ENCODE measurements at regions not wholly inside any gene's neighbourhood (a gene's known extent, or its start where the extent isn't known, plus 50 kb on each side); places are given as distances from the start of the nearest gene placed in this dataset.

DNA sequence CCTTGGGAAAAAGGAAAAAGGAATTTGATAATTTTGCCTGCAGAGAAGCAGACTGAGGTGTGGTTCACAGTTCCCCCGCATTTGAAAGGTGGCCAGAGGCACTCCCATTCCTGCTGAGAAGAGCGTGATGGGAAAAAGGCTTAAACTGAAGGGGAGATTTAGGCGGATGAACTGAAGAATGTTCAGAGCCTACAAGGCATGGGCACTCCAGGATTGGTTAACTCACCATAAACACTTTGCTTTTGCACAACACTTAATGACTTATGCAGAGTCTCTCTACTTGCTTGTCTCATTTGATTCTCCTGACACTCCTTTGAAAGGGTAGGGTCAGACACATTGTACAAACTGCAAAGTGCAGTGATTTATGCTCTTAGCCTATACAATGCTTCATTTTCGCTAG, 119.6 kb upstream of the RUNX1 start:
- TF ChIP-seq CSDC2 (CRISPR knock-in tag; IDR thresholded peaks at IDR 0.05) (no peak), ZNF70 (CRISPR knock-in tag; IDR thresholded peaks at IDR 0.05) (no peak), GLIS3 (CRISPR knock-in tag; IDR thresholded peaks at IDR 0.05) (no peak), PPARA (CRISPR knock-in tag; IDR thresholded peaks at IDR 0.05; ENCODE audit: borderline replicate concordance) (no peak), ISL1 (CRISPR knock-in tag; IDR thresholded peaks at IDR 0.05) (no peak), ZNF8 (CRISPR knock-in tag; IDR thresholded peaks at IDR 0.05) (no peak)
- TF ChIP-seq, protein P1, sequence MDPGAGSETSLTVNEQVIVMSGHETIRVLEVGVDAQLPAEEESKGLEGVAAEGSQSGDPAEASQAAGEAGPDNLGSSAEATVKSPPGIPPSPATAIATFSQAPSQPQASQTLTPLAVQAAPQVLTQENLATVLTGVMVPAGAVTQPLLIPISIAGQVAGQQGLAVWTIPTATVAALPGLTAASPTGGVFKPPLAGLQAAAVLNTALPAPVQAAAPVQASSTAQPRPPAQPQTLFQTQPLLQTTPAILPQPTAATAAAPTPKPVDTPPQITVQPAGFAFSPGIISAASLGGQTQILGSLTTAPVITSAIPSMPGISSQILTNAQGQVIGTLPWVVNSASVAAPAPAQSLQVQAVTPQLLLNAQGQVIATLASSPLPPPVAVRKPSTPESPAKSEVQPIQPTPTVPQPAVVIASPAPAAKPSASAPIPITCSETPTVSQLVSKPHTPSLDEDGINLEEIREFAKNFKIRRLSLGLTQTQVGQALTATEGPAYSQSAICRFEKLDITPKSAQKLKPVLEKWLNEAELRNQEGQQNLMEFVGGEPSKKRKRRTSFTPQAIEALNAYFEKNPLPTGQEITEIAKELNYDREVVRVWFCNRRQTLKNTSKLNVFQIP (CRISPR knock-in tag; IDR thresholded peaks at IDR 0.05; ENCODE audit: borderline replicate concordance, low read depth) = no peak
- TF ChIP-seq, protein P2, sequence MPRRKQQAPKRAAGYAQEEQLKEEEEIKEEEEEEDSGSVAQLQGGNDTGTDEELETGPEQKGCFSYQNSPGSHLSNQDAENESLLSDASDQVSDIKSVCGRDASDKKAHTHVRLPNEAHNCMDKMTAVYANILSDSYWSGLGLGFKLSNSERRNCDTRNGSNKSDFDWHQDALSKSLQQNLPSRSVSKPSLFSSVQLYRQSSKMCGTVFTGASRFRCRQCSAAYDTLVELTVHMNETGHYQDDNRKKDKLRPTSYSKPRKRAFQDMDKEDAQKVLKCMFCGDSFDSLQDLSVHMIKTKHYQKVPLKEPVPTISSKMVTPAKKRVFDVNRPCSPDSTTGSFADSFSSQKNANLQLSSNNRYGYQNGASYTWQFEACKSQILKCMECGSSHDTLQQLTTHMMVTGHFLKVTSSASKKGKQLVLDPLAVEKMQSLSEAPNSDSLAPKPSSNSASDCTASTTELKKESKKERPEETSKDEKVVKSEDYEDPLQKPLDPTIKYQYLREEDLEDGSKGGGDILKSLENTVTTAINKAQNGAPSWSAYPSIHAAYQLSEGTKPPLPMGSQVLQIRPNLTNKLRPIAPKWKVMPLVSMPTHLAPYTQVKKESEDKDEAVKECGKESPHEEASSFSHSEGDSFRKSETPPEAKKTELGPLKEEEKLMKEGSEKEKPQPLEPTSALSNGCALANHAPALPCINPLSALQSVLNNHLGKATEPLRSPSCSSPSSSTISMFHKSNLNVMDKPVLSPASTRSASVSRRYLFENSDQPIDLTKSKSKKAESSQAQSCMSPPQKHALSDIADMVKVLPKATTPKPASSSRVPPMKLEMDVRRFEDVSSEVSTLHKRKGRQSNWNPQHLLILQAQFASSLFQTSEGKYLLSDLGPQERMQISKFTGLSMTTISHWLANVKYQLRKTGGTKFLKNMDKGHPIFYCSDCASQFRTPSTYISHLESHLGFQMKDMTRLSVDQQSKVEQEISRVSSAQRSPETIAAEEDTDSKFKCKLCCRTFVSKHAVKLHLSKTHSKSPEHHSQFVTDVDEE (CRISPR knock-in tag; IDR thresholded peaks at IDR 0.05) = no peak
- TF ChIP-seq, protein P3, sequence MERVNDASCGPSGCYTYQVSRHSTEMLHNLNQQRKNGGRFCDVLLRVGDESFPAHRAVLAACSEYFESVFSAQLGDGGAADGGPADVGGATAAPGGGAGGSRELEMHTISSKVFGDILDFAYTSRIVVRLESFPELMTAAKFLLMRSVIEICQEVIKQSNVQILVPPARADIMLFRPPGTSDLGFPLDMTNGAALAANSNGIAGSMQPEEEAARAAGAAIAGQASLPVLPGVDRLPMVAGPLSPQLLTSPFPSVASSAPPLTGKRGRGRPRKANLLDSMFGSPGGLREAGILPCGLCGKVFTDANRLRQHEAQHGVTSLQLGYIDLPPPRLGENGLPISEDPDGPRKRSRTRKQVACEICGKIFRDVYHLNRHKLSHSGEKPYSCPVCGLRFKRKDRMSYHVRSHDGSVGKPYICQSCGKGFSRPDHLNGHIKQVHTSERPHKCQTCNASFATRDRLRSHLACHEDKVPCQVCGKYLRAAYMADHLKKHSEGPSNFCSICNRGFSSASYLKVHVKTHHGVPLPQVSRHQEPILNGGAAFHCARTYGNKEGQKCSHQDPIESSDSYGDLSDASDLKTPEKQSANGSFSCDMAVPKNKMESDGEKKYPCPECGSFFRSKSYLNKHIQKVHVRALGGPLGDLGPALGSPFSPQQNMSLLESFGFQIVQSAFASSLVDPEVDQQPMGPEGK (CRISPR knock-in tag; IDR thresholded peaks at IDR 0.05; ENCODE audit: borderline replicate concordance) = no peak
- TF ChIP-seq, protein P4, sequence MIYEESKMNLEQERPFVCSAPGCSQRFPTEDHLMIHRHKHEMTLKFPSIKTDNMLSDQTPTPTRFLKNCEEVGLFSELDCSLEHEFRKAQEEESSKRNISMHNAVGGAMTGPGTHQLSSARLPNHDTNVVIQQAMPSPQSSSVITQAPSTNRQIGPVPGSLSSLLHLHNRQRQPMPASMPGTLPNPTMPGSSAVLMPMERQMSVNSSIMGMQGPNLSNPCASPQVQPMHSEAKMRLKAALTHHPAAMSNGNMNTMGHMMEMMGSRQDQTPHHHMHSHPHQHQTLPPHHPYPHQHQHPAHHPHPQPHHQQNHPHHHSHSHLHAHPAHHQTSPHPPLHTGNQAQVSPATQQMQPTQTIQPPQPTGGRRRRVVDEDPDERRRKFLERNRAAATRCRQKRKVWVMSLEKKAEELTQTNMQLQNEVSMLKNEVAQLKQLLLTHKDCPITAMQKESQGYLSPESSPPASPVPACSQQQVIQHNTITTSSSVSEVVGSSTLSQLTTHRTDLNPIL (CRISPR knock-in tag; IDR thresholded peaks at IDR 0.05; ENCODE audit: low read depth) = no peak

Data from SK-N-SH treated with all-trans-retinoic acid at 6 μM for 48 hours (cell line).